GM19240 (cell line): ENCODE measurements at regions not wholly inside any gene's neighbourhood (a gene's known extent, or its start where the extent isn't known, plus 50 kb on each side); places are given as distances from the start of the nearest gene placed in this dataset.

Experiments used
- DNase-seq: peaks from one replicate; pipeline ENCODE4 v3.0.0; 2011; ENCODE audit warnings: low spot score; ENCODE audit not compliant: insufficient read length

DNA sequence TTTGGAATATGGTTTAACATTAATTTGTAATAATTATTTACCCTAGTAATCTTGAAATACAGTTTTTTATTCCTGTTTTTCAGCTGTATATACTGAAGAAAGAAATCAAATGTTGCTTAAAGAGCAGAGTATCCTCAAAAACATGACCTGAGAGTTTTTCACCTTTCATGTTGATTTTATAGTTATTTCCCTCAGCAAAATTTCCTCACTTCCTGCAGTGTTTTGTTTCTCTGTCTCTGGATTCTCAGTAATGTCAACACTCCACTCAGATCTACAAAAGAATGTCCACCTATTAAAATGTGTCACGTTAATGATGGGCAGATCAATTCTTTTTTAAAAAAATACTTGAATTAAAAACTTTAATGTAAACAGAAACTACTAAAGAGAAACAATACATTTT lies 398.3 kb downstream of the ANXA1 start:
- DNase-seq: no peak

DNA sequence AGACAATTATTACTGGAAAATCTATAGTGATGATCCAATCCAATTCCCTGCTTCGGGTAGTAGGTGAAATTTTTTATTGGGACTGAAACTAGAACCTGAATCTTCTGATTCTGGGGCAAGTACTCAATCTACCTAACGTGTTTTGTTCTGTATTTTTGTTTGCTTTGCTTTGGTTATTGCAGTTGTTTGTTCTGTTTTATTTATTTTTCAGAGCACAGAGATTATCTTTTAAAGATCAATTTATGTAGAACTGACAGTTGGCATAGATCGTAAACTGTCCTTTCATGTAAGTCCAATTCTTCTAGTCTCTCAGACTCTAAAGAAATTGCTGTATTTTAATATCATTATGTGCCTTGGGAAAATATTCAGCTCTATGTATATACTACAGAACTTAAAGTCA lies 401.6 kb downstream of the ANXA1 start:
- no peak for DNase-seq

DNA sequence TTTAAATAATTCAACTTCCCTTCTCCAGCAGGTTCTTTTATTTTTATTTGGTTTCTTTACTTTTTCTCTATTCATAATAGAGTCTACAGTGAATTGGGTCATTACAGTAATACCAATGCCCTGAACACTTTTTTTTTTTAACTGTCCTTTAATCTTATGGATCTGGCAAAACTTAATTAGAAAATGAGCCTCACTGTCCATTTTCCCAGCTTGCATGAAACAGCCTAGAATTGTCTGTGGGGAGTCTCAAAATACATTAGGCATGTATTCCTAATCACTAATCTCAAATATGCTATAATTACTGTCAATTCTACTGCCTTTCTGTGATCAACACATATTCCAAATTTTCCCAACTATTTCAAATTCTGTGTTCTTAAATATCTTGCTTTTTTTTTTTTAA lies 406.8 kb downstream of the ANXA1 start:
- DNase-seq: no peak

DNA sequence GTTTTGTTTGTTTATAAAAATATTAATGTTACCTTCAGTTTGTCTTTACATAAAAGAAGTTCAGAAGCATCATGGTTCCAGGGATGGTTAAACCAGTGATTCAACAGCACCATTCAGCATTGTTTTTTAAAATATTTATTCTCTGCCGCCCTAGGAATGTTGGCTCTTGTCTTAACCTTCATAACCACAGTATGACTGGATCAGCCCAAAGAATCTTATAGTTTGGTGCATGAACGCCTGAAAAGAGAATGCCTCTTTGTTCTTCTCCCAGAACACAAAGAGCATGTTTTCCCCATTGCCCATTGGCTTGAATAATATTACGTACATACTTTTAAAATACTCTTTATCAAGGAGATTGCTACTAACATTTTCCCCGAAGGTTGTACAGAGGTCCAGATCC lies 413.4 kb downstream of the ANXA1 start:
- DNase-seq: no peak

DNA sequence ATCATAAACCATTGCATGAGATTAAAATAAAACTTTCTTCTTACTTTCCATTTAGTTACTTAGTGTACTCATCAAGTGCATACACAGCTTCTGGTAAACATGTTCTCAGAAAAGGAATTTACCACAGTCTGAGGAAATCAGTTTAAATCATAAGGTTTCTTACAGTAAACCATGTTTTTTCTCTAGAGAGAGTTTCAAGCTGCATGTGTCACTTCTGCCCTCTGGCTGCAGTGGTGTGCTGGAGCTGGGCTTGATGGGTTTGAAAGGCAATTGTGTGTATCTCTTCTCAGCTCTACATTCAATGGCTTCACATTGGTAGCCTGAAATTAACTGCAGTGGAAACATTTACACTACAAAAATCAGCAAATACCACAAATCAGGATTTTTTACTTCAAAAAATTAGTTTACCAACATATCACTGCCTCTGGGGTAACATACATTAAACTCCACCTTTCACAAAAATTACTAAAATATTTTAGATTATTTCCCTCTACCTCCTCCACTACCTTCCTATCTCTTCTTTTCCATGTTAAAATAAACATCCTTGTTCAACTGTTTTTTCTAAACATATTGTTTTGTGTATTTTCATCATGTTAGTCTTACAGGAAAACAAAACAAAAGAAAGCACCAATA lies 414.3 kb downstream of the ANXA1 start:
- DNase-seq: no peak

DNA sequence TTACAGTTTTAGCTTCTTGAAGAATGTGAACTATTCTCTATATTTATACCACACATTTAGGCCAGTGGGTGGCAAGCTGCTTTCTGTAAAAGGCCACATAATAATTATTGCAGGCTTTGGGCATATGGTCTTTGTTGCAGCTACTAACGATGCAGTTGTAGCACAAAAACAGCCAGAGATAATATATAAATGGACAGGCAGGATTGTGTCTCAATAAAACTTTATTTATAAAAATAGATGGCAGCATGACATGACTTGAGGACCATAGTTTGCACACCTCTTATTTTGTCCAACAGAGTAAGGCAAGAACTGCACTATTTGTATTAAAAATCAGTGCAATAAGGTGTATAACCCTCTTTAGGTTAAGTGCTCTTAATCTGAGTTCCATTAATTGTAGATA lies 415.0 kb downstream of the ANXA1 start:
- no peak for DNase-seq

DNA sequence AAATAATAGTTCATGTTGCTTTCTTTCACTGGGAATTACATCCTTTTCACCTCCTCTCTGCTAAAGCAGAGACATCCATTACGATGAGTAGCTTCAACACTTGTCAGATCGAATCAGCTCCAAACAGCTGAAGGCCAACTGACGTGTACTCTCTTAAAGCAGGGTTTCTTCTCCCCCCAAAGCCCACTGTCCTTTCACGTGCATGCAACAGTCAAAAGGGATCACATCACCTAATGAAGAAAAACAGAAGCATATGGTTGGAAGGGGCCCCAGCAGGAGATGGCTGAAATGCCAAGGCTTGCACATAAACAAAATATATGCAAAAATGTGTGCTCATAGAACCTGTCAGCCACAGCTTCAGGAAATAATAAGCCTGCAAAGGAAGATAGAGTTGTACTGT lies 421.6 kb downstream of the ANXA1 start:
- no peak for DNase-seq

DNA sequence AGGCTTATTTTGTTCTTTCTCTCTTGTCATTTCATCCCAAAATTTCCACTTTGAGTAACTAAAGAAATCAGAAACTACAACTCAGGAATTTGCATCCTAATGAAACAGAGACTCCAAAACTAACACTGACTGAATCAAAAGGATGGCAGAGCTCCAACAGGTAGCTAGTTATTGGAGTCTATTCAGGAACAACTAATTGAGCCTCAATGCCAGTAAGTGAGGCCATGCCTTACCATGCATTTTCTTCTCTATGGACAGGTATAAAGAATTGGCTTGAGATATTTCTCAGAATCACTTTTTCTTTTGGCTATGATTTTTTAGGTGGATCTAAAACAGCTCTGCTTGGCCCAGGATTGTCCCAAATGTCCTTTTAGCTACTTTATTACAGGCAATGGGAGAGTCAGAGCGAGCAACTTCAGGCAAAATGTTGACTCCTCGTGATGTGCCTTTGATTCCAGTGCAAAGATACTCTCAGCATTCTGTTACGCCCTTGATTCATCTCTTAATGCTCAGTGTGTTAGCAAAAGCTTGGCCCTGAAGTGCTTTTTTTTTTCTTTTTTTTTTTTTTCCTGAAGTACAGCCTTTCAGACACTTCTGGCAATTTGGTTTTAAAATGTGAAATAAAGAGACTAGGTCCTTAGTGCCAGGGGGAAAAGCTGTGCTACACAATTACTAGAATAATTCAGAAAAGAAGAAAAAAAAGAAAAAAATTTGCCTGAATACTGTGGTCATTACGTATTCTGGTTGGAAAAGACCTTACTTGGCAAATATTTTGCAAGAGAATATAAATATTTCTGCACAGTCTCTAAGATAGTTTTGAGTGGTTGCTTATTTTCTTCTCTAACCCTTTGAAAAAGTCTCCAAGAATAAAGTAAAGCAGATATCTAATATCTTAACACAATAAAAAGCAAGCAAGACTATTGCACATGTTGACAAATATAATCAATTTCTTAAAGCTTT lies 423.7 kb downstream of the ANXA1 start:
- no peak for DNase-seq

DNA sequence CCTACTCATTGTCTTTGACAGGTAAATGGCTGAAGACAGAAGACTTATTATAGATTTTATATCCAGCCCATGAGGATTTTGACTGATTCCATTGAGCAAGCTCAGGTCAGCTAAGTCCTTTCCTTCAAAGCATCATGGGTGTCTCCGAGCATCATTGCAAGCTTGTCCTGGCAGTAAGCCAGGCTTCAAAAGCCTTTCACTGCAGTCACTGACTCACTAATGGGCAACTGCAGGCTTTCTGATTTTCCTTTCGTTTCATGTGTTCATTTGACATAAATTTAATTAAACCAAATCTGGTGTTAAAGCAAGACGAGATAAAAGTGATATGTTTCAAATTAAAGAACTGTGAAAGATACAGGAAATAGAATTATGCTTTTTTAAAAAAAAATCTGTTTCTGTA lies 426.2 kb downstream of the ANXA1 start:
- no peak for DNase-seq

DNA sequence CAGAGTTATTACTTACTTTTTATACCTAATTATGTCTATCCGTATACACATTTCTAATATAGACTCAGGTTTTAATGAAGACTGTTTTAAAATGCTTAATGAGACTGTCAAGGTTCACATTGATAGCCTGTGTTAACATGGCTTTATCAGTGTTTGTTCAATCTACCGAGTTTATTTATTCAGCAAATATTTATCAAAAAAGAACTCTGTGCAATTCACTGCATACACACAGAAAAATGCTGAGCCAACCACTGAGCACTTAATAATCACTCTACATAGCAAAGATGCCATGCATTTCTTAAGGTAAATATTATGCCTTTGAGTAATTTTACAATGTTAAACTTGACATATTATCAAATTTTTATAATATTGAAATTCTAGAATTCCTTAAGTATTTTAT lies 428.2 kb downstream of the ANXA1 start:
- no peak for DNase-seq

DNA sequence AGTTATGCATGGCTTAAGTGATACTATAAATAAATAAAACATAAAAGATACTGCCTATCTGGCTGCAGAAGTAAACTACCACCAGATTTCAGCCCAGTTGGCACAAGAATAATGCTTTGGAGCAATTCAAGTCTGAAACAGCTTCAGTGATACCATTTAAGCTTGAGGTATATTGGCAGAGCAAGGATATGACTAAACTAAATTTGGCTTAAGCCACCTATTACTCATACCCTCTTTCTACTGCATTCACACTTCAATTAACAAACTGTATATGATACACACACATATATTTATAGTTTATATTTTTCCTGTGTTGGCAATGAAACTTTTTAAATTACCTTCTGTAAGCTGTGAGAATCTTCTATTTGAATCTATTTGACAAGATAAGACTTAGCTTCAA lies 431.9 kb downstream of the ANXA1 start:
- no peak for DNase-seq

DNA sequence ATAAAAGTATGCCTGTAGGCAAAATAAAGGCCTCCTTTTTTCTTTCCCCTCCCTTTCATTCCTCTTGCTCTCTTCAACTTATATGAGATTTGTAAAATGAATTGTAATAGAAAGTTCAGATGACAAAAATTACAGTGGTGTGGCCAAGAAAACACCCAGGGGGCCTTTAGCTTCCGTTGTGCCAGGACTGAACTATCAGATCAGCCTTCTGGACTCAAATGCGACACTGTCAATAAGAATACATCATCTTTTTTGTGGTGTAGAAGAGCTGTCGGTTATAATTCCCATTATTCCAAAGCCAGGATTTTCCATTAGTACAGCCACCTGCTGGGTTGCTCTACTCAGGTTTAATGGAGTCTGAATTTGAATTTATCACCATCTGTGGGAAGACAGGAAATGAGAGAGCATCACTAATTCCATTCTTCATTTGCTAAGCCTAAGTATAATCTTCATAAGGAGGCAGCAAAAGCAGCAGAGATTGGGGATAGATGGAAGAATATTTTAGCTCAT lies 443.4 kb downstream of the ANXA1 start:
- no peak for DNase-seq

DNA sequence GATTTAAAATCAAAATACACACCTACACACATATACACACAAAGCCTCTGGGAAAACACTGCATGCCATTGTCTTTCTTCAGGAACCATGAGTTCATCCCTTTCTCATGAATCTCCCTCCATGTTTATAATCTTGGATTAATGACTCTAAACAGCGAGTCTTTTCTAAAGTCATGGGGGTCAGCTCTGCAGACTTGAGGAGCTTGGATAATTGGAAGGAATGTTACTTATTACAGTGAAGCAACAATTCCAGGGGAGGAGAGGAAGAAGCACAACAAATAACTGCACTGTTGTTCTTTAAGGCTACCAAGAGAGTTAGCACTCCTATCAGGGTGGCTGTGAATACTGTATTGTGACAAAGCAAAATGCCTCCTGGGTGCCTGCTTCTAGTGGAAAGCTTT lies 444.7 kb downstream of the ANXA1 start:
- DNase-seq: no peak

DNA sequence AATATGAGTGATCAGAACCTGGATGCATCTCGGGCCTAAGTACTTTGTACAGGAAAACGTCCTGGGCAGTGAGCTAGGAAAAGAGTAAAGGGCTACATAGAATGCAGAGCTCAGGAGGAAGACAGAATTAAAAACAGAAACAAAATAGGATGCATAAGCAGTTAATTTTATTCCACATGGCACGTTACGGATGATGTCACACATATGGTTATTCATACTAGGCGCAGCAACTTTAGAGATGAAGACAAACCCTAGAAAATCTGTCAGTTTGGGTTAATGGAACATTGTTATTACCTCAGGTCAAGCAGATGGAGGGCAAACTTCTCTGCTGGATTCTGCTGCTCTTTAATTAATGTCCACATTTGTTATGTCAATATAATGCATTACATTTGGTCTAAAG lies 445.4 kb downstream of the ANXA1 start:
- no peak for DNase-seq

DNA sequence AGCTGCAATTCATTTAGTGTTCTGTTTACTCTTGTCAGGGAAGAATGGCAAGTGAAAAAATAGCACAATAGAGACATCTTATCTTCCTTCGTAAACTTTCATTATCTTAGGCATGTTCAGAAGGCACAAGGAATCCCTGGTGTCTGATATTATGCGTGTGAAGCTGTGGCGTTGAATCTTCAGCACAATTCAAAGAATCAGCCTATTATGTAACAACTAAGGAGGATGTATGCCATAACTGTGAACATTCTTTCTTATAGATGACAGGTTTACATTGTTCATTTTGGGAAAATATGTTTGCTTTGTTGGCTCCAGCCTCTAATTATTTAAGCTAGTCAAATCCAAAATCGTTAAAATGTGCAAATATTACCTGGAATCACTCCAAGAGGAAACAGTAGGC lies 446.1 kb downstream of the ANXA1 start:
- no peak for DNase-seq

DNA sequence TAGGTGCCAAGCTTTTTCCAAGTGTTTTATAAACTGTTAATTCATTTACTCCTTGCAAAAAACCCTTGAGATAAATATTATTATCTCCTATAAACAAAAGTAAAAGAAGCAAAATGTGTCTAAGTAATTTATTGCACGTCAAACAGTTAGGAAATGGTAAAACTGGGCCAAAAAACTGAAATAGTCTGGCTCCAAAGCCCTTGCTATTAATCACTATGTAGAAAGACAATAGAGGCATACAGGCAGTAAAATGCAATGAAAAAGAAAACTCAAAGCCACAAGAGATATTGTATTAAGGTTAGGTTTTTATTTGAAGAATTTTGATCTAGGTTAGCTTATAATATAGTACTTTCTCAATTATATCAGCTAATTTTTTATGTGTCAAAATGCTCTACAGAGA lies 457.7 kb downstream of the ANXA1 start:
- no peak for DNase-seq

DNA sequence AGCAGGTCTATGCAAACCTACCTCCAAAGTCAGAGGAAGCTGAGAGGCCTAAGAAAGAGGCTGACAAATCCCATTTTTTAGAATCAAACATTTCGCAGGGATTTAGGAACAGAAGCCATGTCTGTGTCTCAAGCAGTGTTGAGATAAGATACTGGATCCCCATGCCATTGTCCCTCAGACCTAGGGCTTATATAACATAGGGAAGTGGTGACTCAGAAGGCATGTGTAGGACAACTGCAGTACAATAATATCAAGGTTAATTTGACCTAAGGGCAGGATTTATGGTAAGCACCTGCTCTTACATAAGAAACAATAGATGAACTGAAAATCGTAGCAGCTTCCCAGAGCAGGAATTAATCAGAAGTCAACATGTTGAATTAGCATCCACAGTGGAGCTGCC lies 459.4 kb downstream of the ANXA1 start:
- DNase-seq: no peak

DNA sequence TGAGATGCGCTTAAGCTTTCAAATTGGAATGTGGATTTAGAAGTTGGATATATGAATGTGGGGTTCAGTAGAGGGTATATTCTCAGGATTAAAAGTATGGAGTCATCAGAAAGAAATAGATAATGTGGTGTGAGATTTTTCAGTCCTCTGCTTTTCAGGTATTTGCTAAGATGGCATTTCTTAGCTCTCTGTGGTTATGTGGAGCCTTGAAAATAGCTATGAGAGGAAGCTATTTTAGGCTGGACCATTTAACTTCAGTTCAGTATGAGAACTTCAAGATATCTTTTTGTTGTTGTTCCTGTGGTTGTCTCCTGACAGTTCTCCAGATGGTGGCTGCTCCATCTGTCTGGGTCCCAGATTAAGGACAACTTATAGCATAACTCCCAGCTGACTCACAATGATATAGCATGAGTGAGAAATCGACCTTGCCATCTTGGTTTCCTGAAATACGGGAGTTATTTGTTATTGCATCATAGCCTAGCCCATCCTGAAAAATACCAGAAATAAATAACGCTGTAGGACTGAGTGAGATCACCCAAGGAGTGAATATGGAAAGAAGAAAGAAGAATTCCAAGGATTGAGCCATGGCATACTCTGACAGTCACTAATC lies 461.5 kb downstream of the ANXA1 start:
- no peak for DNase-seq

DNA sequence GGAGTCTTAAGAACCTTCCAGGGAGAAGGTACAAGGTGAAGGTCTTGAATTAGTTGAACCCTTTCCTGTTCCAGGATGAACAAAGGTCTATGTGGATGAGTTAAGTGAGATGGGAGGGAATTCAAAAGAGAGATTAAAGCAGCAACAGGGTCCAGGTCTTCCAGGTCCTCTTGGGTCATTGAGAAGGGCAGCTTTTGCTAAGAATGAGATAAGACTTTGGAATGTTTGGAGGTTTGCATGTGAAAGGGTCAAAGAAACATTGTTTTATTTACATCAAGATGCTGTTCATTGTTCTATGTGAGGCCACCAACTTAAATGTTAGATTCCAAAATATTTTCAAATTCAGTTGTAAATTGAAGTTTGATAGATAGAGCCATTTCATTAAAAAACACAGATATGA lies 463.9 kb downstream of the ANXA1 start:
- DNase-seq: no peak

DNA sequence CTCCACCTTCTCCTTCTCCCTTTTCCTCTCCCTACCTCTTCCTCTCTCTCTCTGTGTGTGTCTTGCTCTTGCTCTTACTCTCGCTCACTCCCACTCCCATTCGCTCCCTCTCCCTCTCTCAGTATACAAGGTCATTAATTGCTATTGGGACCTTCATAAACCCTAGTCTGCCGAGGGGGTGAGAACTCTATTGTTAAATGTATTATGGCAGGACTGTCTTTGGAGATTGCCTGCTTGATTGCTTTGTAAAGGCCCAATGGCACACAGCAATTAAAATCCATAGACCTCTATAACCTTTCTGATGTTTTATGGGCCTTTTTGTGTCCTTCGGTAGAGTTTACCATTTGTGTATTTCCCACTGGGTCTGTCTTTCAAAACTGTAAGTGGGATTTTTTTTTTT lies 465.9 kb downstream of the ANXA1 start:
- no peak for DNase-seq

DNA sequence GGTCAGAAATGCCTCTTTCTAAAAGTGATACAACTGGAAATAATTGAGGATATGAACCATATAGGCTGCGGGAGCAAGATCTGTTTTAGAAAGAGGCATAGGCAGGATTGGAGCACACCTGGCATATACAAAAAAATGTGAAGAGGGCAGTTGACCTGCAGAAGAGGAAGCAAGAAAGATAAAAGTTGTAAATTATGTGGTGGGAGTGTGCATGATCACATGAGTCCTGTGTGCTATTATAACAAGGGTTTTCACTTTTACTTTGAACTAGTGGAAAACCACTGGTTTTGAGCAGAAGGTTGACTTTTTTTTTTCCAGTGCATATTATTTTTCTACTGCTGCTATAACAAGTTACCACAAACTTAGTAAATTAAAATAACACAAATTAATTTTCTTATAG lies 489.3 kb downstream of the ANXA1 start:
- no peak for DNase-seq

DNA sequence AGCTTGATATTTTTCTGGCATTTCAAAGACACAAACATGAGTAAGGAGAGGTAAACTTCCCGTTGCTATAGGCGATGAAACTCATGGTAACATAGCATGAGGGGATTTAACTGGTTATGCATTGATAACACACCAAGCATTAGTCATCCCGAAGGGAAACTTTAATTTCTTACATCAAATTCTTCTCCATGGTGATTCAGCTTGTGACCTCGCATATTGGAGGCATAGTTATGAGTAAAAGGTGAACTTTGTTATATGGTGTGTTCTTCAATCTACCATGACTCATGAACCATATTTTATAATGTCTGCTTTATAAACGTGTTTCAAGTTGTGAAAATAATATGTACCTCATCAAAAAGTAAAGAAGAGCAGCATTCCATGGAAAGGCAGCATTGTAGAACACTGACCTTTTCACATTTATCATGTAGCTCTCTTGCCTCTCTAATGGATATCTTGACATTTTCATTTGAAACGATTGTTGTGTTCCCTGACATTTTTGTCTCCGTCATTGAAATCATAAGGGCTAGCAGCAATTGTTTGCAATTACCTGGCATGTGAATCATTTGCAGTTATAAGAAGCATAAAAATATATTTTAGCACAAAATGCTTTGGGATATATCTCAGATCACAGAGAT lies 491.8 kb downstream of the ANXA1 start:
- no peak for DNase-seq
